Hematopoietic multipotent progenitor cell (in vitro differentiated cells): ENCODE measurements at regions not wholly inside any gene's neighbourhood (a gene's known extent, or its start where the extent isn't known, plus 50 kb on each side); places are given as distances from the start of the nearest gene placed in this dataset.
A peak's percentile ranks its signal among the peaks of the same experiment; 100 is the strongest.

ENCODE experiments used
- DNase-seq, 3 donors: peaks; one replicate each; pipeline ENCODE4 v3.0.0-alpha.2; 2011 to 2015; ENCODE audit warnings: low read depth in 2 of 3, low spot score in 2 of 3

- DNase-seq = no peak
Measured at GRCh38 chr13:107238262-107238981, 670.5 kb upstream of the ARGLU1 start.

GRCh38 chr13:107234319-107235073 lies 666.6 kb upstream of the ARGLU1 start:
- DNase-seq = no peak

DNA sequence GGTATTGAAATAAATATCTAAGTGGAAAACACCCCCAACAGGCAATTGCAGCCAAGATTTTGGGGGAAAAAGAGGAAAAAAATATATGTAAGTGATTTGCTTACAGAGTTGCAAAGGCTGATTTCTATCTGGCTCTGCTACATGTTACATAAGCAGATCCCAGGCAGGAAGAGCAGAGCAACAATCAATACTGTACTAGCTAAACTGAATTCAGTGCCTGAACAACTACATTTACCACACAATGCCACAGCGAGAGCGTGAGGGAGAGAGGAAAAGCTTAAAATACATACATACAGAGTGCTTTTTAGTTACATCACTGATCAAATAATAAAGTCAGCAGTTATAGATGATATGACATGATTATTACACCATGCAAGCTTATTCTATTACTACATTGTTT lies 665.6 kb upstream of the ARGLU1 start:
- no peak for DNase-seq

DNA sequence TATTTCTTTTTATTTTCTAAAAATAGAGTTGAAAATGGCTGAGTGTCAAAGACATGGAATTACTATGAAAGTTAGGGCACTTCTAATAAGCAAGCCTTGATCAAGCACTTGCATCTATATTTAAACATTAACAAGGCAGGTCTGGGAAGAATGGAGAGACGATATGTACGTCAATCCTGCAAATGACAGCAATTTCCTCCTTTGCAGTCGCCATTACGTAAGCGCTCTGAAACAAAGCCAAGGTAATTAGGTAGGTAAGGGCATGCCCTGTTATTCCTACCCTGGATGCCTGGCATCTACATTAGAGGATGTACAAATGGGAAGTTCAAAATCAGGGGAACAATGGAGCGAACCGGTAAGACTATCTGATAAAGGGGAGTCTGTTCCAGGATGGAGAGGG lies 664.0 kb upstream of the ARGLU1 start:
- no peak for DNase-seq

DNA sequence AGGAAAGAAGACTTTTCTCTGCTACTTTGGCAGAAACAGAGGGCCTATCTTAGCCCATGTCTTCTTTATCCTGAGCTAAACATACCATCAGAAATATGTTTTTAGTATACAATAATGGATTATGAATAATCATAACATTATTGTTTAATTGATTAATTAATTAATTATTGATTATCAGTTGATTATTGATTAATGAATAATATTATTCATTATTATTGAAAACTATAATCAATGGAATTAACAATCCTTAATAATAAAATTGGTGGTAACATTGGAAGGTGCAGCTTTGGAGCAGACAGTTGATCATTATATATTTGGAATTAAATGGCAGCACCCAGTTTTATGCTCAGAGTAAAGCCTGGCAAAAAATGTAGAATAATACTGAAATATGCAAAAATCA lies 655.9 kb upstream of the ARGLU1 start:
- no peak for DNase-seq

DNA sequence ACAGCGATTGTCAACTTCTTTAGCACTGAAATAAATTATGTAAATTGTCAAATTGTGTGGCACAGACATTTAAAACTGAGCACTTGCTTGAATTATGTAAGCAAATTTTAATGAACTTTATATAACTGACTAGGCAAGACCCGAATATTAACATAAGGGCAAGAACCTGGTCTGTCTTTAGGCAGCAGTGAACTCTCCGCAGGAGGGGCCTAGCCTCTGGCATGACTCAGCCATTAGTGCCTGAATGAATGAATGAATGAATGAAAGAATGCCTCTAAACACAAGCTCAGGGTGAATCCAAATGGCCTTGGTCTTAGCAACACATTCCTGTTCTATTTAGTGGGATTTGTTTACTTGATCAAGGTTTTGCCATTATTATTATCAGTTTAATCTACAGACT lies 654.7 kb upstream of the ARGLU1 start:
- no peak for DNase-seq

- no peak for DNase-seq
Measured at GRCh38 chr13:107220245-107220644, 652.3 kb upstream of the ARGLU1 start.

- DNase-seq = no peak
Measured at GRCh38 chr13:107217251-107217650, 649.3 kb upstream of the ARGLU1 start.

DNA sequence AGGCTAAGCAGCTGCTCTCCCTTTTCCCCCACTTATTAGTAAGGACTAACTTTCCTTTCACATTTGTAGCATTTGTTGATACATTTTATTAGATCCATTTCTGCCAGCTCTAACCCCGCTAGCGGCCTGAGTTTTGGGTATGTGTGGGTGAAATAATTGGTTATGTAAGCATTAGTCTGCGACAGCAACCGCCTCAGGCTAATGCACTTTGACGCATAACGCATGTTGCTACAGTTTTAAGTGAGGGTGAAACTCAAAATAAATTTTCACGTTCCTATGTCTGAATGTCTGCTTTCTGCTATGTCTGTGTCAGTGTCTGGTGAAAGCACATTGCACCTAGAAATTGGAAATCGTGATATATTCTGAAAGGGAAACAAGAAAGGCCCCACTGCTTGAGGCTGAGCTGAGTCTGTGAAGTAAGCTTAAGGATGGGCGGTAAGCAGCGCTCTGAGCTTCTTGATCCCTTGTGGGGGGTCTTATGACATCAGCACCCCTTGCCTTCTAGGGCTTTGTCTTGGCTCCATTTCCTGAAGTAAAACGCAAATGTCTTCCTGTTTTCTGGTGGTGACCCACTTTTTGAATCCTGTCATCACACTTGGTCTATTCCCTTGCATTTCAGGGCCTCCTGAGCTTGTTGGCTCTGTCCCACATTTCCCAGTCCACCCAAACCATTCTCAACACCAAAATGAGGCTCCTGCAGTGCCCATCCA lies 648.3 kb upstream of the ARGLU1 start:
- no peak for DNase-seq

DNA sequence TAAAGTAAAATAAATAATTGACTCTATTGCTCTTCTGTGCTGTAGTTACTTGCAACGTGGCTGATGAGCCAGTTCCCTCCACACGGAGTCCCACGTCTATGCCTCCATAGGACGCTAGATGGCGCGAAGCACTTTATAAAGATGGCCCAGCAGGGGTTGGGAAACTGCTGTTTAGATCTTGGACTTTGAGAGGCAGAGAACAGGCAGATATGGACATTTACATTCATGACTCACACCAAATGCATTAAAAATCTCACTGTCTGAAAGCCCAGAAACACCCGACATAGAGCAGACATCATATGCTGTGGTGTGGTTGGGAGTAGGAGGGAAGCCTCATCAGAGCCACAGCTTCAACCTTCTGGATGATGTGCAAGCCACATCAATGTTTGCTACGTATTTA lies 643.1 kb upstream of the ARGLU1 start:
- DNase-seq = peak in 2 of 3 donors; percentile 37 to 71

DNA sequence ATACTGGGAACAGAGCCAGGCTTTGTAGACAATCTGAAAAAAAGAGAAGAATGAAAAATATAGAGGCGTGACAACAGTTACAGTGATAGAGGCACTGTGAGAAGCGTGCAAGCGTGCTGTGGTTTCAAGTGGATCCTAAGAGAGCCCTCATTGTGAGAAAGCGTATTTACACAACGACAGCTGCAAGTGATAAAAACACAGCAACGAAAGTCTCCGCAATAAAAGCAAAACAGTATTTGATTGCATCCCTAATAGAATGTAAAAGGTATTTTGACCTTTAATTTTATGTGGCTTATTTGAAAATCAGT lies 642.7 kb upstream of the ARGLU1 start:
- no peak for DNase-seq

DNA sequence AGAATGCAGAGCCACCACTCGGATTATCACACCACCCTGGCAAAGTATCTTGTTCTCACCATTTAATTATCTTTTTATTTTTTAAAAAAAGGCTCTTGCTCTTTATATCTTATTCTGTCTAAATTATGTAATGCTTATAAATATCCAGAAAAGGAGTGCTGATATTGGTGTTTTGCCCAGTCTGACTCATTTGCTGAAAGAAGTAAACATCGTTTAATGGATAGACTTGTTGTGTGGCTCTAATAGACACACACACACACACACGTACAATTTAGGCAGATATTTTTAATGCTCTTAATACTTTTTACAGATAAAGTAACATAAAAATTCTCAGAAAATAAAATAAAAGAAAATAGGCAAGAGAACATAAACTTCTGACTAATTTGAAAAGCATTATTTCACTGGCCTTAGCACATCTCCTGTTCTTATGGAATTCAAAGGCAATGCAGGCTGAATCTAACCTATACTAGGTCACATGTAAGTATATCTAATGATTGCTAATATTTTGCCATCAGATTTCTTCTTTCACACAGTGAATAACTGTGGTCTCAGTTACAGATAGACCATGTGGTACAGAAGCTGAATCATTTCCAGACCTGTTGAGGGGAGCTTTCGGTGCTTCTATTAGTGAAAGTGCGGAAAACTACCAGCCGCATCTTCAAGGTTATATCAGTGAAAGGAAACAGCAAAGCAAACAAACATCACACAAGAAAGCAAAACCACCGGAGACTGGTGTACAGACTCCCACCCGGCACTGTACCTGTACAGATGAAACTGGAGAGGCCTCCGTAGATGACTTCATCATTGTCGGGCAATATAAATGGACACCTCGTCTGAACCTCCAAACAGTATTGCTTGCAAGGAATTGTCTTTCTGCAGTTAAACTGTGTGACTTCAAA lies 642.1 kb upstream of the ARGLU1 start:
- no peak for DNase-seq

DNA sequence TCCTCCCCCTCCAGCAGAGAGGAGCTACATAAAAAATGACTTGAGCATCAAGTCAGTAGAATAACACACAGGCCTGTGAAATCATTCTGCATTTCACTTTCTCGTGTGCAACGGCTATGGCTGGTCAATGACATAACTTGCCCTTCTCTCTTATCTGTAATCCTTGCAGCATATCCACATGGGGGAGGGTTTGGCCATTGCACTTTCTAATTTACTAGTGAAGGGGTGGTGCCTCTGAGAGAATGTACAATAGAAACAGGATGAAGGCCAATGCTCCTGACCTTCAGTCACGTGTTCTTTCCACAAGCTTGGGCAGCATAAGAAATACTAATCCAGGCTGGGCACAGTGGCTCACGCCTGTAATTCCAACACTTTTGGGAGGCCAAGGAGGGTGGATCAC lies 641.0 kb upstream of the ARGLU1 start:
- DNase-seq = no peak

DNA sequence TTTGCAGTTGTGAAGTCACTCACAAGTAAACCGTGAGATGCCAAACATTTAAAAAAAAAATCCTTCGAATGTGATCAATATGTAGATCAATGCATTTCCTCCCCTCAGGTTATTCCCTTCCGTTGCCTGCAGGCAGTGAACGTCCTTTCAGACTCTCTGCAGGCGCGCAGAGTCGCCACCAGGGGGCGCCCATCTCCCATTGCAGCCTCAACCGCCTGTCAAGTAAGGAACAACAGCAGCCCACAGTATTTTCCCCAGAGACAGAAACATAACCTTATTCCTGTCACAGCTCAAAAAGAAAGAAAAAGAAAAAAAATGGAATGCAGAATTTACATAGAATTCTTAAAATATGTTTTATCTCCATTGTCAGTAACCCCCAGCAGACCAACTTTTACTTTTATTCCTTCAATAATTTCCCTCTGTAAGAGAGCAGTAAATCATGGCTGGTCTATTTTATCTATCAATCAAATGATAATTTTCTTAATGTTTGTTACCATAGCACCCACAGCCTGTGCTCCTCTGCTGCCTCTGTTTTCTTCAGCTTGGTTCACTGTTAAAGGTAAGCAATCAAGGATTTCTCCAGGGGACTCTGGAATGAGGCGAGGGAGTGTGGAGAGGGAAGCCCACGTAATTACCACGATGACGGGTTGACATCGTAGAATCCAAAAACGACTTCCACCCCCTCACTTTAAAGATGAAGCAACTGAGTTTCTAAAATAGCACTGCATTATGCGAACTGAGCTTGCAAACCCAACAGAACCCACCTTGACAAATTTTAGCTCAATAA lies 637.6 kb upstream of the ARGLU1 start:
- peak; percentile 13 to 53 (median 28) for DNase-seq

DNA sequence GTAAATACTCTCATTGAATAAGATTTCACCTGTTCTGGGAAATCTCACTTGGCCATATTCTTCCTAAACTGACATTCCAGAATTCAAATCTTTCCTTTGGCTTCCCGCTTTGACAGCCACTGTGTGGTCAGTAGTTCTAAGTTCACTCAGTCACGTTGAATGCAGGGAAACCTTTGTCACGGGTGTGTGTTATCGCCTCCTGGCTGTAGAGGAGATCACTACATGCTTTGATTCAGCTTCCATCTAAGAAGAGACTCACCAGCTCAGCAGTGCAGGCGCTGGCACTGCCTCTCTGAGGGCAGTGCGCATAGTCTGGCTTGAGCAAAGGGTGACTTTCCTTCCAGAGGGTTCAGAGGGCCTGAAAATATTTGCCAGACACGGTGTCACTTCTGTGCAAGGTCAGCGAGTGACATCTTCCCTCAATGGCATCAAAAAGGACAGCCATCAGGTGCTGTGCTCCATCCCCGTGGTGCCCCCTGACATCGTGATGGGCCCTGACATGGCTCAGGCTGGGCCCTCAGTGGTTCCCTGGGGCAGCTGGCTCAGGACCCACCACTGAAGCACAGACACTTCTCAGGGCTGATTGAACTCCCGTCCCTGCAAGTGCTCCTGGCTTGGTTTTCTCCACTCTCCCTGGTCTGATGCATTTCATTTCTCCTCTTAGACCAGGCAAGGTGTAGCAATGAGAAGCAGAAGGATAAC lies 635.4 kb upstream of the ARGLU1 start:
- peak in 2 of 3 donors; percentile 5 to 28 for DNase-seq

DNA sequence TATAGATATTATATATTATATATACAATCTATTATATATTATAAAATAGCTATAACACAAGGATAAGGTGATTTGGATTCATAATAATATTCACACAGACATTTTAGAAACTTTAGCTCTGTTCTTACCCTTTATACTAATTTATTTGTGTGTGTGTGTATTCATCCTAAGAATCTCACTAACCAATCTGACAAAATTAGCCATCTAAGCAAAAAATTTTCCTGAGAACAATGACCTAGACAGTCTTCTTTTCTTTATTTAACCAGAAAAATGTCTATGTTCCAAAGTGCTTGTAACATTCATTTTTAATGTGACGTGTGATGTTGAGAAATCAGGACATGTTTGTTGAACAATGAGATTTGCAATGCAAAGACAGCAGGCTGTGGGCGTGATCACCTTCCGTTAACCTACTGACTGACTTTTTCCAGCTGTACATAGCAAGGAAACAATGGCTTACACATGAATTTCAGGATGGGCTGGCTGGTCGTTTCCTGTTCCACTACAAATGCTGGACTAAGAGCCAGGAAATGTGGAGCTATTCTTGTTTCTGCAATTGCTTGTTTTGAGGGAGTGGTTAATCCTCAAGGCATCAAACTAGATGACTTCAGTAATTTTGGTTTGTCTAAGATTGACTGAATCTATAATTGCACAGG lies 634.6 kb upstream of the ARGLU1 start:
- DNase-seq = no peak

DNA sequence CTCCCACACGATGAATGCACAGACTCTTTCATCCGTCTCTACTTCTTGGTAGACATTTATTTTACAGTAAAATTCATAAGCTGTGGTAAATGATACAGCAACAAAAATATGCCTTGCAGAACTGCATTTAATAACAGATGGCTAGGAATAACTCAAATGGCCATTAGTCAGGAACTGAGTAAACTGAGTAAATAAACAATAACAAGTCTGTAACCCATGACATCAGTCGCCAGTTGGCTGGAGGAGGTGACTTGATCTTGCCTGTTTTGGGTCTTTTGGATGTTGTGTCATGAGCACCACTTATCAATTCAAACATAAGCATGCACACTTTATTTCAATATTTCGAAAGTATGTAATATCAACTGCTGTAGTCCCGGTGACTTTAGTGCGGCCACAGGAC lies 632.6 kb upstream of the ARGLU1 start:
- DNase-seq = no peak

- no peak for DNase-seq
Measured at GRCh38 chr13:107192289-107192688, 624.4 kb upstream of the ARGLU1 start.

GRCh38 chr13:107190065-107190464 lies 622.1 kb upstream of the ARGLU1 start:
- DNase-seq = no peak
